ENCODE measurements at regions not wholly inside any gene's neighbourhood (a gene's known extent, or its start where the extent isn't known, plus 50 kb on each side); places are given as distances from the start of the nearest gene placed in this dataset.
A peak's percentile ranks its signal among the peaks of the same experiment; 100 is the strongest.

GRCh38 chr11:130731401-130731800 is 184.9 kb downstream of the SNX19 start:
- no peak for DNase-seq

- DNase-seq: no peak
These were observed 183.8 kb downstream of the SNX19 start for GRCh38 chr11:130732476-130732875.

GRCh38 chr11:130737041-130737830 is 179.0 kb downstream of the SNX19 start:
- DNase-seq: no peak

- peak; percentile 71 to 92 (median 86) for DNase-seq
These were observed 178.3 kb downstream of the SNX19 start for GRCh38 chr11:130737866-130738431.

- DNase-seq: no peak
These were observed 177.7 kb downstream of the SNX19 start for GRCh38 chr11:130738611-130739010.

- DNase-seq: no peak
These were observed 175.5 kb downstream of the SNX19 start for GRCh38 chr11:130740819-130741218.

GRCh38 chr11:130744794-130745193 is 171.5 kb downstream of the SNX19 start:
- no peak for DNase-seq

- DNase-seq: no peak
These were observed 167.1 kb downstream of the SNX19 start for GRCh38 chr11:130749216-130749615.

- no peak for DNase-seq
These were observed 155.7 kb downstream of the SNX19 start for GRCh38 chr11:130760515-130761125.

GRCh38 chr11:130761560-130762220 is 154.6 kb downstream of the SNX19 start:
- DNase-seq: no peak

GRCh38 chr11:130762638-130763037 is 153.6 kb downstream of the SNX19 start:
- DNase-seq: no peak

GRCh38 chr11:130763087-130763980 is 152.9 kb downstream of the SNX19 start:
- no peak for DNase-seq

- no peak for DNase-seq
These were observed 150.9 kb downstream of the SNX19 start for GRCh38 chr11:130765406-130765805.

- no peak for DNase-seq
These were observed 150.2 kb downstream of the SNX19 start for GRCh38 chr11:130765951-130766649.

GRCh38 chr11:130766650-130767565 is 149.4 kb downstream of the SNX19 start:
- DNase-seq: no peak

GRCh38 chr11:130769782-130770535 is 146.3 kb downstream of the SNX19 start:
- DNase-seq: no peak

GRCh38 chr11:130771708-130772107 is 144.6 kb downstream of the SNX19 start:
- DNase-seq: peak in 1 of 3 donors; percentile 48

- DNase-seq: peak in 2 of 3 donors; percentile 59 to 82
These were observed 143.7 kb downstream of the SNX19 start for GRCh38 chr11:130772266-130773227.

All from muscle of back (tissue), 3 donors.